Gastroesophageal sphincter (tissue), 3 donors: ENCODE measurements at regions not wholly inside any gene's neighbourhood (a gene's known extent, or its start where the extent isn't known, plus 50 kb on each side); places are given as distances from the start of the nearest gene placed in this dataset.

Experiments
- CTCF ChIP-seq, 4 experiments: fragments of 200-600 bp in 2 of 4; fragments of 450-650 bp in 2 of 4; sonication (generic) in 1 of 4; IDR thresholded peaks; one replicate each; pipeline ENCODE4 v1.5.1; 2017 to 2019; ENCODE audit warnings: antibody characterized with exemption in 4 of 4, mild to moderate bottlenecking in 2 of 4, moderate library complexity in 2 of 4
- EP300 ChIP-seq: sonication (generic); formaldehyde crosslinking; IDR thresholded peaks from one replicate; pipeline ENCODE4 v1.6.1; 2017; ENCODE audit warnings: antibody characterized with exemption, mild to moderate bottlenecking
- POLR2A ChIP-seq, 2 donors: fragments of 450-650 bp; IDR thresholded peaks; one replicate each; pipeline ENCODE4 v1.6.1; 2017; ENCODE audit warnings: antibody characterized with exemption in 2 of 2, mild to moderate bottlenecking in 2 of 2, moderate library complexity in 1 of 2
- POLR2AphosphoS5 ChIP-seq: sonication (generic); formaldehyde crosslinking; IDR thresholded peaks from one replicate; pipeline ENCODE4 v1.6.1; 2017; ENCODE audit warnings: antibody characterized with exemption

- TF ChIP-seq POLR2A (IDR thresholded peaks at IDR 0.05) (no peak), CTCF (IDR thresholded peaks at IDR 0.05) (no peak), EP300 (no peak), POLR2AphosphoS5 (no peak)
Measured at GRCh38 chrX:33908898-33909297, 223.2 kb downstream of the FAM47A start.
